CD4-positive, alpha-beta T cell treated with Interleukin-4 for 1 hour (primary cell): ENCODE measurements at regions not wholly inside any gene's neighbourhood (a gene's known extent, or its start where the extent isn't known, plus 50 kb on each side); places are given as distances from the start of the nearest gene placed in this dataset.
"Not testable (repeated sequence)": the region's sequence is repeated elsewhere in the genome, so short reads cannot be mapped to it uniquely, and the experiment has no call there.

Source experiments
- DNase-seq, 2 donors: peaks; one replicate each; pipeline ENCODE4 v3.0.0-alpha.2; 2020 to 2022

- DNase-seq = no peak
Observed at GRCh38 chr3:104908761-104909160, 457.9 kb upstream of the ALCAM start.

GRCh38 chr3:104909198-104909597 lies 457.5 kb upstream of the ALCAM start:
- no peak for DNase-seq

- DNase-seq = no peak
Observed at GRCh38 chr3:104909721-104910120, 457.0 kb upstream of the ALCAM start.

GRCh38 chr3:104911376-104911775 lies 455.3 kb upstream of the ALCAM start:
- DNase-seq = no peak

- no peak for DNase-seq
Observed at GRCh38 chr3:104916971-104917370, 449.7 kb upstream of the ALCAM start.

GRCh38 chr3:104920512-104920911 lies 446.2 kb upstream of the ALCAM start:
- no peak for DNase-seq

GRCh38 chr3:104933972-104934371 lies 432.7 kb upstream of the ALCAM start:
- no peak for DNase-seq

GRCh38 chr3:104935613-104936012 lies 431.1 kb upstream of the ALCAM start:
- DNase-seq = no peak

- DNase-seq = no peak
Observed at GRCh38 chr3:104939196-104939595, 427.5 kb upstream of the ALCAM start.

GRCh38 chr3:104941785-104942184 lies 424.9 kb upstream of the ALCAM start:
- no peak for DNase-seq

GRCh38 chr3:104943974-104944373 lies 422.7 kb upstream of the ALCAM start:
- DNase-seq = no peak

- DNase-seq = no peak
Observed at GRCh38 chr3:104947943-104948342, 418.8 kb upstream of the ALCAM start.

GRCh38 chr3:104949810-104950209 lies 416.9 kb upstream of the ALCAM start:
- not testable (repeated sequence) for DNase-seq

GRCh38 chr3:104951426-104951825 lies 415.3 kb upstream of the ALCAM start:
- DNase-seq = no peak

- no peak for DNase-seq
Observed at GRCh38 chr3:104952146-104952972, 414.4 kb upstream of the ALCAM start.

GRCh38 chr3:104956620-104957345 lies 409.9 kb upstream of the ALCAM start:
- DNase-seq = no peak

GRCh38 chr3:104960579-104960978 lies 406.1 kb upstream of the ALCAM start:
- no peak for DNase-seq

GRCh38 chr3:104961851-104962250 lies 404.9 kb upstream of the ALCAM start:
- no peak for DNase-seq

GRCh38 chr3:104974316-104974715 lies 392.4 kb upstream of the ALCAM start:
- DNase-seq = no peak

- DNase-seq = no peak
Observed at GRCh38 chr3:104977719-104978118, 389.0 kb upstream of the ALCAM start.

GRCh38 chr3:104982130-104982529 lies 384.6 kb upstream of the ALCAM start:
- no peak for DNase-seq

GRCh38 chr3:104987859-104988258 lies 378.9 kb upstream of the ALCAM start:
- no peak for DNase-seq

- DNase-seq = no peak
Observed at GRCh38 chr3:104988496-104988895, 378.2 kb upstream of the ALCAM start.

- no peak for DNase-seq
Observed at GRCh38 chr3:104989878-104990277, 376.8 kb upstream of the ALCAM start.
